Endothelial cell of umbilical vein (primary cell): ENCODE measurements at regions not wholly inside any gene's neighbourhood (a gene's known extent, or its start where the extent isn't known, plus 50 kb on each side); places are given as distances from the start of the nearest gene placed in this dataset.

ENCODE experiments used
- BruUV-seq: library from RNA; stranded (reverse); fragments of 400-500 nt; replicated peaks from 2 replicates; lab custom pipeline; 2021; lab: Mats Ljungman, UMichigan
- CTCF ChIA-PET: fragments of 300-600, 350-600 bp; sonication (Branson Sonifier 250); formaldehyde crosslinking; loops from one replicate; lab custom pipeline; 2021; ENCODE audit warnings: antibody characterized with exemption, inconsistent platforms; lab: Charles Lee
- POLR2A ChIA-PET: fragments of 300-600, 350-600 bp; sonication (Branson Sonifier 250); formaldehyde crosslinking; loops from one replicate; lab custom pipeline; 2021; ENCODE audit warnings: antibody characterized with exemption, inconsistent platforms; lab: Charles Lee
- DNase-seq: peaks from one replicate; pipeline ENCODE4 v3.0.0-alpha.2; 2011; ENCODE audit warnings: low read depth, low spot score
- FAIRE-seq: peaks from 2 replicates; lab custom pipeline; 2011; peaks lifted over from hg19 to GRCh38; lab: Jason Lieb, UNC
- H2AFZ ChIP-seq: 2 replicates; pipeline ENCODE4 v1.6.0; 2012; ENCODE audit warnings: low read depth, low read length, control low read depth, inconsistent platforms
- H3K27ac ChIP-seq: 2 replicates; pipeline ENCODE4 v1.5.1; 2011; ENCODE audit warnings: low read depth, mild to moderate bottlenecking, control low read depth, low read length, moderate library complexity; ENCODE audit not compliant: insufficient read depth
- H3K27me3 ChIP-seq, 2 experiments: 2 replicates each; pipeline versions ENCODE4 v1.6.0 to v1.6.1; 2011; ENCODE audit warnings: low read length in 2 of 2, mixed read lengths in 1 of 2; ENCODE audit not compliant: control insufficient read depth in 2 of 2, insufficient read depth in 2 of 2
- H3K36me3 ChIP-seq, 2 experiments: 2 replicates in 1 of 2; 3 replicates in 1 of 2; pipeline ENCODE4 v1.5.1; 2011; ENCODE audit warnings: low read length in 2 of 2, mild to moderate bottlenecking in 1 of 2, moderate library complexity in 1 of 2; ENCODE audit not compliant: control insufficient read depth in 2 of 2, insufficient read depth in 2 of 2; ENCODE audit errors: extremely low read depth in 1 of 2
- H3K4me1 ChIP-seq: 3 replicates; pipeline ENCODE4 v1.5.1; 2011; ENCODE audit warnings: mild to moderate bottlenecking, low read length; ENCODE audit not compliant: control insufficient read depth, insufficient read depth; ENCODE audit errors: extremely low read depth
- H3K4me2 ChIP-seq: 2 replicates; pipeline ENCODE4 v1.6.1; 2011; ENCODE audit warnings: low read length, control low read depth, mixed read lengths; ENCODE audit not compliant: insufficient read depth
- H3K4me3 ChIP-seq, 3 experiments: fragments of 200-600 bp in 1 of 3; sonication (generic), shearing (Covaris generic) in 1 of 3; replicated peaks in 1 of 3; 2 replicates each; pipeline ENCODE4 v1.5.1; 2011 to 2016; ENCODE audit warnings: control low read depth in 3 of 3, low read length in 3 of 3, mild to moderate bottlenecking in 2 of 3, inconsistent platforms in 1 of 3, low read depth in 1 of 3, moderate library complexity in 1 of 3; ENCODE audit not compliant: insufficient read depth in 1 of 3
- H3K79me2 ChIP-seq: 2 replicates; pipeline ENCODE4 v1.6.0; 2012; ENCODE audit warnings: low read length, inconsistent platforms; ENCODE audit not compliant: control insufficient read depth, insufficient read depth
- H3K9ac ChIP-seq: replicated peaks from 2 replicates; pipeline ENCODE3; 2011; ENCODE audit warnings: low read length, control low read depth; ENCODE audit not compliant: insufficient read depth; ENCODE audit errors: extremely low read depth
- H3K9me1 ChIP-seq: replicated peaks from 3 replicates; pipeline ENCODE4 v1.6.0; 2011; ENCODE audit warnings: mild to moderate bottlenecking, low read length; ENCODE audit not compliant: control insufficient read depth, insufficient read depth; ENCODE audit errors: extremely low read depth
- H3K9me3 ChIP-seq: replicated peaks from 2 replicates; pipeline ENCODE4 v1.5.1; 2012; ENCODE audit warnings: low read length, inconsistent platforms; ENCODE audit not compliant: control insufficient read depth, insufficient read depth
- H4K20me1 ChIP-seq: replicated peaks from 2 replicates; pipeline ENCODE3; 2011; ENCODE audit warnings: mild to moderate bottlenecking, low read length; ENCODE audit not compliant: control insufficient read depth, insufficient read depth; ENCODE audit errors: extremely low read depth
- CTCF ChIP-seq, 2 donors: IDR thresholded peaks; 1 replicate in 1 of 2; 2 replicates in 1 of 2; pipeline ENCODE4 v1.5.1; 2011; ENCODE audit warnings: low read length in 2 of 2, mild to moderate bottlenecking in 2 of 2, moderate library complexity in 2 of 2, control low read depth in 1 of 2, inconsistent platforms in 1 of 2, low read depth in 1 of 2; ENCODE audit not compliant: insufficient read depth in 1 of 2; ENCODE audit errors: extremely low read depth in 1 of 2
- EZH2 ChIP-seq: IDR thresholded peaks from 2 replicates; pipeline ENCODE4 v1.6.1; 2012; ENCODE audit warnings: borderline replicate concordance, low read depth, mild to moderate bottlenecking, moderate library complexity, low read length, inconsistent platforms; ENCODE audit not compliant: severe bottlenecking
- FOS ChIP-seq: IDR thresholded peaks from 2 replicates; pipeline ENCODE4 v1.6.1; 2011; ENCODE audit warnings: mild to moderate bottlenecking, low read length, moderate library complexity, borderline replicate concordance; ENCODE audit not compliant: insufficient read depth
- GATA2 ChIP-seq: IDR thresholded peaks from 2 replicates; pipeline ENCODE4 v1.7.0; 2011; ENCODE audit warnings: low read depth, mild to moderate bottlenecking, moderate library complexity, mixed read lengths, low read length; ENCODE audit not compliant: insufficient read length, insufficient read depth
- JUN ChIP-seq: IDR thresholded peaks from 2 replicates; pipeline ENCODE4 v1.6.1; 2011; ENCODE audit warnings: borderline replicate concordance, low read depth; ENCODE audit not compliant: insufficient read length, insufficient read depth
- MAX ChIP-seq: IDR thresholded peaks from 2 replicates; pipeline ENCODE4 v1.6.1; 2011; ENCODE audit not compliant: insufficient read depth, insufficient read length
- MYC ChIP-seq: IDR thresholded peaks from one replicate; pipeline ENCODE4 v1.6.1; 2011; ENCODE audit warnings: mild to moderate bottlenecking, low read depth, low read length
- POLR2A ChIP-seq: IDR thresholded peaks from 2 replicates; pipeline ENCODE4 v1.6.1; 2012; ENCODE audit warnings: low read depth, mild to moderate bottlenecking, control low read depth, low read length
- POLR2AphosphoS5 ChIP-seq: IDR thresholded peaks from 2 replicates; pipeline ENCODE4 v1.6.1; 2012; ENCODE audit warnings: low read depth, mild to moderate bottlenecking, control low read depth, low read length, moderate library complexity; ENCODE audit not compliant: insufficient read depth
- dilution Hi-C: fragments of 300-500 bp; cut with MboI; formaldehyde crosslinking; loops from one replicate; pipeline ENCODE4 v1.15.0; 2019; ENCODE audit warnings: low sequenced_read_pairs; ENCODE audit not compliant: extremely low pct_ligation_motif_present
- intact Hi-C: fragments of 100-400 bp; cut with micrococcal nuclease; formaldehyde crosslinking; loops from one replicate; pipeline ENCODE4 v1.10.0; 2022

DNA sequence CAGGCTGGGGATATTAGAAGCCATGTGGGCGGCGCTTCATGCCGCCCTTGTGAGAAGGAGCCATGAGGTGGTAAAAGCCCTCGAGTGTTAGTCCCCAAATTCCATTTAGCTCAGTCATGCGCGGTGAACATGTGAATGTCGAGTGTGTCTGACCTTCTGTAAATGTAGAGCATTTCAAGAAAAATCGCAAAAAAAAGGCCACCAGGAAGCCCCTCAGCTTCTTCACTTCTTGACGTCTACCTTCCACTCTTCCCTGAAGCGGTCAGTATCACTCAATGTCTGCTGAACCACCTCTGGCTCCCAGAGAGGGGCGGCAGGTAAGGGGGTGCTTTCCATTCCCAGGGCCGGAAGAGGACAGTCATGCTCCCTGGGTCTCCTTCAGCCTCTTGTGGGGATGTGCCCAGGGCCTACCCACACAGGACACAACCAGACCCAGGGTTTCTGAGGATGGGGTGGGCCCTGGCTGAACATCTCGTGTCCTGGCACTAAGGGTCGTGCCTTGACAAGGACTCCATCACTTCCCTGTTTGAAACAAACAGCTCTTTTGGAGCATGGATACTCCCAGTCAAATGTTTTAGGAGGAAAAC lies 274.9 kb downstream of the FAM43A start:
- no peak for DNase-seq
- Histone ChIP-seq H3K27me3 (no peaks in the 10 kb centered on the region), H4K20me1 (no peaks in the 10 kb centered on the region), H3K36me3 (no peaks in the 10 kb centered on the region), H3K4me2 (no peak overlapping the region), H2AFZ (no peak overlapping the region), H3K9me1 (no peaks in the 10 kb centered on the region), H3K9ac (no peak overlapping the region), H3K79me2 (no peaks in the 10 kb centered on the region), H3K4me1 (no peaks in the 10 kb centered on the region), H3K27ac (no peak overlapping the region), H3K4me3 (no peak overlapping the region), H3K9me3 (no peaks in the 10 kb centered on the region)
- dilution Hi-C loops (no loop called here), intact Hi-C loops (no loop called here)
- TF ChIP-seq GATA2 (no peak), FOS (no peak), POLR2AphosphoS5 (no peak), EZH2 (no peak), POLR2A (no peak)
- FAIRE-seq = no peak
- ChIA-PET POLR2A (no interaction called here), CTCF (interaction anchor here (1.5 kb wide), 1 partner anchor 8 kb away, joined by 5 read pairs; no protein-coding TSS in a partner anchor)
- BruUV-seq = no TSS peak

GRCh38 chr3:194961149-194961548 lies 275.5 kb downstream of the FAM43A start:
- dilution Hi-C loops = no loop called here

More at GRCh38 chr3:194961149-194961548, 275.5 kb downstream of the FAM43A start:
- H3K27ac ChIP-seq = no peak overlapping the region
- POLR2A ChIA-PET = interaction anchor here (0.6 kb wide), 1 partner anchor 93 kb away, joined by 4 read pairs; no protein-coding TSS in a partner anchor
- no TSS peak for BruUV-seq
- FAIRE-seq (no peak), DNase-seq (no peak)
- CTCF ChIA-PET = interaction anchor here (0.8 to 1.5 kb wide), 3 partner anchors 8 to 31 kb away, joined by 3 to 5 read pairs (median 3); no protein-coding TSS in a partner anchor
- H3K9ac ChIP-seq = no peak overlapping the region
- H2AFZ ChIP-seq = no peak overlapping the region
- H3K4me3 ChIP-seq = no peak overlapping the region
- no peaks in the 10 kb centered on the region for H4K20me1 ChIP-seq
- no peaks in the 10 kb centered on the region for H3K36me3 ChIP-seq
- TF ChIP-seq FOS (no peak), CTCF (IDR thresholded peaks at IDR 0.05; ENCODE audit: extremely low read depth in 1 of 2, insufficient read depth in 1 of 2, low read depth in 1 of 2, low read length in 2 of 2) (no peak), MAX (no peak), GATA2 (no peak), POLR2A (no peak), MYC (no peak), JUN (no peak), POLR2AphosphoS5 (no peak), EZH2 (no peak)
- H3K9me1 ChIP-seq = no peaks in the 10 kb centered on the region
- intact Hi-C loops = no loop called here
- H3K27me3 ChIP-seq = no peaks in the 10 kb centered on the region
- H3K4me2 ChIP-seq = no peak overlapping the region
- H3K4me1 ChIP-seq = no peaks in the 10 kb centered on the region
- H3K9me3 ChIP-seq = no peaks in the 10 kb centered on the region
- H3K79me2 ChIP-seq = no peaks in the 10 kb centered on the region
